ENCODE measurements at regions not wholly inside any gene's neighbourhood (a gene's known extent, or its start where the extent isn't known, plus 50 kb on each side); places are given as distances from the start of the nearest gene placed in this dataset.

DNA sequence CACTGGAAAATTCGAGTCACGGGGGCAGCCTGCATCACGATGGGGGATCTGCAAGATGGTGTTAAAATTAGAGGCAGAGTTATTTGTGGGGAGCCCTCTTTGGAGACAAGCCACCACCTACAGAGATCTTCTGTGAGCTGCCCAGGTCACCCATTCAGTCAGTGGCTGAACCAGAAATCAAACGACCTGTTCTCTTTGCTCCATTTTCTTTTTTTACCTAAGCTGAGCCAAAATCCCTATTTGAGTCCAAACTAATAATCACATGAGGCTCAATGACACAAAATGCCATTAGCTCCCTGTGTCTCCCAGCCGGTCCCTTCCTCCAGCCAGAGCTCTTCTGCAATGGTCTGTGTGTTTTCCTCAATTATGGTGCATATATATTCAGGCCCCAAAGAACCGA is 394.2 kb downstream of the AGTPBP1 start:
- H3K79me2 ChIP-seq (ENCODE audit: insufficient read depth, low read depth, low read length) = no peaks in the 10 kb centered on the region
- no peak overlapping the region for H3K4me3 ChIP-seq (ENCODE audit: low read depth, low read length, poor library complexity, severe bottlenecking)
- no peaks in the 10 kb centered on the region for H3K9me3 ChIP-seq (ENCODE audit: low read length)
- no TSS peak for BruUV-seq (replicated peaks)
- no peak for TF ChIP-seq EZH2phosphoT487 (IDR thresholded peaks at IDR 0.05; ENCODE audit: borderline replicate concordance, low read depth, low read length)
- no peak overlapping the region for H2AFZ ChIP-seq (ENCODE audit: low read length)
- CTCF ChIA-PET (ENCODE audit: unreplicated experiment) = no interaction called here
- H3K9me2 ChIP-seq (ENCODE audit: insufficient read depth, low read length) = no peaks in the 10 kb centered on the region
- no peaks in the 10 kb centered on the region for H4K20me1 ChIP-seq (ENCODE audit: insufficient read depth, low read length)
- H3K27ac ChIP-seq (ENCODE audit: low read depth, low read length, poor library complexity, severe bottlenecking) = no peak overlapping the region
- POLR2A ChIA-PET = no interaction called here
- intact Hi-C loops (cut with micrococcal nuclease; ENCODE audit: unreplicated experiment) = no loop called here
- no peak for DNase-seq (ENCODE audit: low spot score)
- H3K4me2 ChIP-seq (ENCODE audit: low read length) = no peak overlapping the region
- no peaks in the 10 kb centered on the region for H3K36me3 ChIP-seq (ENCODE audit: insufficient read depth, low read length)
- no peaks in the 10 kb centered on the region for H3K4me1 ChIP-seq (ENCODE audit: insufficient read depth, low read length, poor library complexity, severe bottlenecking)

DNA sequence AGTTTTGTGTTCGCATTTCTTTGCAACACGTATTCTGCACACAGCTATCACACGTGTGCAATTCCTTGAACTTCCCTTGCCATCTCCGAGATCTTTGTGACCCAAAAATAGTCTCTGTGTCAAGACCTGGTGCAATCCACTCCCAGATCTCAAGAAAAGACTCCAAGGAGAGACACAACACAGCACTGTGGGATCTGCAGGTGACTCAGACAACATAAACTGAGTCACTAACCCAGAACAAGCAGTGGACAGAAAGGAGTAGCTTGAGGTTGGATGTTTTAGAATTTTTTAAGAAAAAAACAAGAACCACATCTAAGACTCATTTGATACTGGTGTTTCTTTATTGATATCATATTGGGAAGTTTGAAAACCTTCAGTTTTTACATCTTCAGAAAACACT is 396.9 kb downstream of the AGTPBP1 start:
- Histone ChIP-seq H2AFZ (ENCODE audit: low read length) (no peak overlapping the region), H3K9me3 (ENCODE audit: low read length) (no peaks in the 10 kb centered on the region), H3K27ac (ENCODE audit: low read depth, low read length, poor library complexity, severe bottlenecking) (no peak overlapping the region), H3K36me3 (ENCODE audit: insufficient read depth, low read length) (no peaks in the 10 kb centered on the region), H3K4me1 (ENCODE audit: insufficient read depth, low read length, poor library complexity, severe bottlenecking) (no peaks in the 10 kb centered on the region), H3K4me2 (ENCODE audit: low read length) (no peak overlapping the region), H3K4me3 (ENCODE audit: low read depth, low read length, poor library complexity, severe bottlenecking) (no peak overlapping the region), H3K9me2 (ENCODE audit: insufficient read depth, low read length) (no peaks in the 10 kb centered on the region), H4K20me1 (ENCODE audit: insufficient read depth, low read length) (no peaks in the 10 kb centered on the region), H3K79me2 (ENCODE audit: insufficient read depth, low read depth, low read length) (no peaks in the 10 kb centered on the region)
- DNase-seq (ENCODE audit: low spot score) = no peak
- ChIA-PET CTCF (ENCODE audit: unreplicated experiment) (no interaction called here), POLR2A (no interaction called here)
- TF ChIP-seq CTCF (conservative IDR thresholded peaks at IDR 0.05; ENCODE audit: low read length) = no peak
- no peak for TF ChIP-seq EZH2phosphoT487 (IDR thresholded peaks at IDR 0.05; ENCODE audit: borderline replicate concordance, low read depth, low read length)
- intact Hi-C loops (cut with micrococcal nuclease; ENCODE audit: unreplicated experiment) = no loop called here
- no TSS peak for BruUV-seq (replicated peaks)

DNA sequence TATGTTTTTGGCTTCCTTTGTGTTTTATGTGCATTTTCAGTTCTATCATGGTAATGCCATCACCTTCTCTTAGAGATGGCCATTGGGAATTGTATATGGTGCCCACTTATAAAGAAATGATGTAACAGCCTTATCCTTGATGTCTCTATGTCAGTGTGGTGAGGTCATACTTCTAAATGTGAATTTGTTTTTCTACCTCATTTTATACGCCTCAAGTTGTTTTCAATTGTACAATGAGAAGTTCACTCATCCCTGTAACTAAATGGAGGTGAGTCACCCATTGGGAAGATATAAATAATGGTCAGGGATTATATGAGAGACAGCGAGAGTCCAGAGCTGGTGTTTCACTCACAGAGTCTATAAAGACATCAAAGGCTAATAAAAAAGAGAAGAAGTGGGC is 402.4 kb downstream of the AGTPBP1 start:
- ChIA-PET POLR2A (no interaction called here), CTCF (ENCODE audit: unreplicated experiment) (no interaction called here)
- Histone ChIP-seq H3K9me3 (ENCODE audit: low read length) (no peaks in the 10 kb centered on the region), H4K20me1 (ENCODE audit: insufficient read depth, low read length) (no peaks in the 10 kb centered on the region), H3K27ac (ENCODE audit: low read depth, low read length, poor library complexity, severe bottlenecking) (no peak overlapping the region), H3K79me2 (ENCODE audit: insufficient read depth, low read depth, low read length) (no peaks in the 10 kb centered on the region), H3K9me2 (ENCODE audit: insufficient read depth, low read length) (no peaks in the 10 kb centered on the region), H3K36me3 (ENCODE audit: insufficient read depth, low read length) (no peaks in the 10 kb centered on the region), H3K4me3 (ENCODE audit: low read depth, low read length, poor library complexity, severe bottlenecking) (no peak overlapping the region), H3K4me1 (ENCODE audit: insufficient read depth, low read length, poor library complexity, severe bottlenecking) (no peaks in the 10 kb centered on the region), H3K4me2 (ENCODE audit: low read length) (no peak overlapping the region), H2AFZ (ENCODE audit: low read length) (no peak overlapping the region)
- TF ChIP-seq CTCF (conservative IDR thresholded peaks at IDR 0.05; ENCODE audit: low read length) (no peak), EZH2phosphoT487 (IDR thresholded peaks at IDR 0.05; ENCODE audit: borderline replicate concordance, low read depth, low read length) (no peak)
- DNase-seq (ENCODE audit: low spot score) = no peak
- BruUV-seq (replicated peaks) = no TSS peak
- intact Hi-C loops (cut with micrococcal nuclease; ENCODE audit: unreplicated experiment) = no loop called here
